WTC11 (cell line): ENCODE measurements at regions not wholly inside any gene's neighbourhood (a gene's known extent, or its start where the extent isn't known, plus 50 kb on each side); places are given as distances from the start of the nearest gene placed in this dataset.

Experiments
- CTCF ChIP-seq: fragments of 200-600 bp; IDR thresholded peaks from 2 replicates; pipeline ENCODE4 v1.8.0; 2022; ENCODE audit warnings: antibody characterized with exemption
- FOXJ3 ChIP-seq: sonication (generic); formaldehyde crosslinking; IDR thresholded peaks from 2 replicates; pipeline ENCODE4 v1.9.0; 2021; ENCODE audit warnings: missing genetic modification reagents, mild to moderate bottlenecking, borderline replicate concordance
- FOXP1 ChIP-seq: sonication (generic); formaldehyde crosslinking; IDR thresholded peaks from 2 replicates; pipeline ENCODE4 v1.8.0; 2022; ENCODE audit warnings: missing genetic modification reagents, mild to moderate bottlenecking, moderate library complexity, borderline replicate concordance
- IRF2 ChIP-seq: sonication (generic); formaldehyde crosslinking; IDR thresholded peaks from 2 replicates; pipeline ENCODE4 v1.8.0; 2022; ENCODE audit warnings: low read depth, missing genetic modification reagents, borderline replicate concordance
- KAT7 ChIP-seq: sonication (generic); formaldehyde crosslinking; IDR thresholded peaks from 2 replicates; pipeline ENCODE4 v1.8.1; 2023; ENCODE audit warnings: missing genetic modification reagents, mild to moderate bottlenecking, borderline replicate concordance
- SMAD4 ChIP-seq: sonication (generic); formaldehyde crosslinking; IDR thresholded peaks from 2 replicates; pipeline ENCODE4 v1.8.0; 2022; ENCODE audit warnings: mild to moderate bottlenecking, missing genetic modification reagents
- ZNF121 ChIP-seq: sonication (generic); formaldehyde crosslinking; IDR thresholded peaks from 2 replicates; pipeline ENCODE4 v1.8.0; 2023; ENCODE audit warnings: missing genetic modification reagents
- ZNF138 ChIP-seq: sonication (generic); formaldehyde crosslinking; conservative IDR thresholded peaks from 2 replicates; pipeline ENCODE4 v1.8.1; 2022; ENCODE audit warnings: mild to moderate bottlenecking, moderate library complexity, missing genetic modification reagents
- ZNF219 ChIP-seq: sonication (generic); formaldehyde crosslinking; IDR thresholded peaks from 2 replicates; pipeline ENCODE4 v1.8.0; 2023; ENCODE audit warnings: missing genetic modification reagents, mild to moderate bottlenecking, borderline replicate concordance
- TF ChIP-seq, protein P1 (sequence below): sonication (generic); formaldehyde crosslinking; IDR thresholded peaks from 2 replicates; pipeline ENCODE4 v1.8.0; 2022; ENCODE audit warnings: mild to moderate bottlenecking, missing genetic modification reagents
- TF ChIP-seq, protein P2 (sequence below): sonication (generic); formaldehyde crosslinking; IDR thresholded peaks from 2 replicates; pipeline ENCODE4 v1.8.0; 2022; ENCODE audit warnings: mild to moderate bottlenecking, missing genetic modification reagents
- TF ChIP-seq, protein P3 (sequence below): sonication (generic); formaldehyde crosslinking; conservative IDR thresholded peaks from 2 replicates; pipeline ENCODE4 v1.8.1; 2023; ENCODE audit warnings: mild to moderate bottlenecking, low read depth, missing genetic modification reagents, moderate library complexity
- TF ChIP-seq, protein P4 (sequence below): sonication (generic); formaldehyde crosslinking; IDR thresholded peaks from 2 replicates; pipeline ENCODE4 v1.8.1; 2023; ENCODE audit warnings: mild to moderate bottlenecking, missing genetic modification reagents, borderline replicate concordance
- TF ChIP-seq, protein P5 (sequence below): sonication (generic); formaldehyde crosslinking; IDR thresholded peaks from 2 replicates; pipeline ENCODE4 v1.8.1; 2023; ENCODE audit warnings: mild to moderate bottlenecking, missing genetic modification reagents, moderate library complexity

DNA sequence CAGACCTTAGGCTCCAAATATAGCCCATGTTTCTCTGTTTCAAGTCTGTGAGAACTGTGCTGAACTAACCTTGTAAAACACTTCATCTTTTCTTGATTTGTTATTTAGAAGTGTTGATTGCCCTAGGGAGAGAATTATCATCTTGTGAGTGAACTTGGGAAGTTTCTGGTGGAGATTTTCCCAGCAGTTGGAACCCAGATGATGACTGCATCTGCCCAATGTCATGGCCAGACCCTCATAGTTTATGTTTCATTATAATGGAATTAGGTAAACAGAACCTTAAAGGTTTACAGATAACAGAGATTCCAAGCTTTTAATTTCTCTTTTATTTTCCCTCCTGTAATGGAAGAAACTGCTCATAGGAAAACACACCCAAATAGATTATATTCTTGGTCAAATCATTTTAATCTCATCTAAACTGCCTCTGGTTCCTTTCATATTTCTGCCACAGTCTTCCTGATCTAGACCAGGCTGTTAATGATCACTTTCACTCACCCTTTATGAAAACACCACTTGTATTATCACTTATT lies 569.1 kb downstream of the KCTD12 start:
- no peak for TF ChIP-seq ZNF138 (CRISPR knock-in tag)
- TF ChIP-seq, protein P1, sequence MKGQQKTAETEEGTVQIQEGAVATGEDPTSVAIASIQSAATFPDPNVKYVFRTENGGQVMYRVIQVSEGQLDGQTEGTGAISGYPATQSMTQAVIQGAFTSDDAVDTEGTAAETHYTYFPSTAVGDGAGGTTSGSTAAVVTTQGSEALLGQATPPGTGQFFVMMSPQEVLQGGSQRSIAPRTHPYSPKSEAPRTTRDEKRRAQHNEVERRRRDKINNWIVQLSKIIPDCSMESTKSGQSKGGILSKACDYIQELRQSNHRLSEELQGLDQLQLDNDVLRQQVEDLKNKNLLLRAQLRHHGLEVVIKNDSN (CRISPR knock-in tag) = no peak
- TF ChIP-seq SMAD4 (CRISPR knock-in tag) = no peak
- no peak for TF ChIP-seq IRF2 (CRISPR knock-in tag)
- TF ChIP-seq, protein P2, sequence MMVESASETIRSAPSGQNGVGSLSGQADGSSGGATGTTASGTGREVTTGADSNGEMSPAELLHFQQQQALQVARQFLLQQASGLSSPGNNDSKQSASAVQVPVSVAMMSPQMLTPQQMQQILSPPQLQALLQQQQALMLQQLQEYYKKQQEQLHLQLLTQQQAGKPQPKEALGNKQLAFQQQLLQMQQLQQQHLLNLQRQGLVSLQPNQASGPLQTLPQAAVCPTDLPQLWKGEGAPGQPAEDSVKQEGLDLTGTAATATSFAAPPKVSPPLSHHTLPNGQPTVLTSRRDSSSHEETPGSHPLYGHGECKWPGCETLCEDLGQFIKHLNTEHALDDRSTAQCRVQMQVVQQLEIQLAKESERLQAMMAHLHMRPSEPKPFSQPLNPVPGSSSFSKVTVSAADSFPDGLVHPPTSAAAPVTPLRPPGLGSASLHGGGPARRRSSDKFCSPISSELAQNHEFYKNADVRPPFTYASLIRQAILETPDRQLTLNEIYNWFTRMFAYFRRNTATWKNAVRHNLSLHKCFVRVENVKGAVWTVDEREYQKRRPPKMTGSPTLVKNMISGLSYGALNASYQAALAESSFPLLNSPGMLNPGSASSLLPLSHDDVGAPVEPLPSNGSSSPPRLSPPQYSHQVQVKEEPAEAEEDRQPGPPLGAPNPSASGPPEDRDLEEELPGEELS (CRISPR knock-in tag) = no peak
- no peak for TF ChIP-seq CTCF
- TF ChIP-seq FOXJ3 = no peak
- TF ChIP-seq, protein P3, sequence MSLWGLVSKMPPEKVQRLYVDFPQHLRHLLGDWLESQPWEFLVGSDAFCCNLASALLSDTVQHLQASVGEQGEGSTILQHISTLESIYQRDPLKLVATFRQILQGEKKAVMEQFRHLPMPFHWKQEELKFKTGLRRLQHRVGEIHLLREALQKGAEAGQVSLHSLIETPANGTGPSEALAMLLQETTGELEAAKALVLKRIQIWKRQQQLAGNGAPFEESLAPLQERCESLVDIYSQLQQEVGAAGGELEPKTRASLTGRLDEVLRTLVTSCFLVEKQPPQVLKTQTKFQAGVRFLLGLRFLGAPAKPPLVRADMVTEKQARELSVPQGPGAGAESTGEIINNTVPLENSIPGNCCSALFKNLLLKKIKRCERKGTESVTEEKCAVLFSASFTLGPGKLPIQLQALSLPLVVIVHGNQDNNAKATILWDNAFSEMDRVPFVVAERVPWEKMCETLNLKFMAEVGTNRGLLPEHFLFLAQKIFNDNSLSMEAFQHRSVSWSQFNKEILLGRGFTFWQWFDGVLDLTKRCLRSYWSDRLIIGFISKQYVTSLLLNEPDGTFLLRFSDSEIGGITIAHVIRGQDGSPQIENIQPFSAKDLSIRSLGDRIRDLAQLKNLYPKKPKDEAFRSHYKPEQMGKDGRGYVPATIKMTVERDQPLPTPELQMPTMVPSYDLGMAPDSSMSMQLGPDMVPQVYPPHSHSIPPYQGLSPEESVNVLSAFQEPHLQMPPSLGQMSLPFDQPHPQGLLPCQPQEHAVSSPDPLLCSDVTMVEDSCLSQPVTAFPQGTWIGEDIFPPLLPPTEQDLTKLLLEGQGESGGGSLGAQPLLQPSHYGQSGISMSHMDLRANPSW = no peak
- no peak for TF ChIP-seq FOXP1 (CRISPR knock-in tag)
- TF ChIP-seq, protein P4, sequence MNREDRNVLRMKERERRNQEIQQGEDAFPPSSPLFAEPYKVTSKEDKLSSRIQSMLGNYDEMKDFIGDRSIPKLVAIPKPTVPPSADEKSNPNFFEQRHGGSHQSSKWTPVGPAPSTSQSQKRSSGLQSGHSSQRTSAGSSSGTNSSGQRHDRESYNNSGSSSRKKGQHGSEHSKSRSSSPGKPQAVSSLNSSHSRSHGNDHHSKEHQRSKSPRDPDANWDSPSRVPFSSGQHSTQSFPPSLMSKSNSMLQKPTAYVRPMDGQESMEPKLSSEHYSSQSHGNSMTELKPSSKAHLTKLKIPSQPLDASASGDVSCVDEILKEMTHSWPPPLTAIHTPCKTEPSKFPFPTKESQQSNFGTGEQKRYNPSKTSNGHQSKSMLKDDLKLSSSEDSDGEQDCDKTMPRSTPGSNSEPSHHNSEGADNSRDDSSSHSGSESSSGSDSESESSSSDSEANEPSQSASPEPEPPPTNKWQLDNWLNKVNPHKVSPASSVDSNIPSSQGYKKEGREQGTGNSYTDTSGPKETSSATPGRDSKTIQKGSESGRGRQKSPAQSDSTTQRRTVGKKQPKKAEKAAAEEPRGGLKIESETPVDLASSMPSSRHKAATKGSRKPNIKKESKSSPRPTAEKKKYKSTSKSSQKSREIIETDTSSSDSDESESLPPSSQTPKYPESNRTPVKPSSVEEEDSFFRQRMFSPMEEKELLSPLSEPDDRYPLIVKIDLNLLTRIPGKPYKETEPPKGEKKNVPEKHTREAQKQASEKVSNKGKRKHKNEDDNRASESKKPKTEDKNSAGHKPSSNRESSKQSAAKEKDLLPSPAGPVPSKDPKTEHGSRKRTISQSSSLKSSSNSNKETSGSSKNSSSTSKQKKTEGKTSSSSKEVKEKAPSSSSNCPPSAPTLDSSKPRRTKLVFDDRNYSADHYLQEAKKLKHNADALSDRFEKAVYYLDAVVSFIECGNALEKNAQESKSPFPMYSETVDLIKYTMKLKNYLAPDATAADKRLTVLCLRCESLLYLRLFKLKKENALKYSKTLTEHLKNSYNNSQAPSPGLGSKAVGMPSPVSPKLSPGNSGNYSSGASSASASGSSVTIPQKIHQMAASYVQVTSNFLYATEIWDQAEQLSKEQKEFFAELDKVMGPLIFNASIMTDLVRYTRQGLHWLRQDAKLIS = no peak
- no peak for TF ChIP-seq ZNF121 (CRISPR knock-in tag)
- TF ChIP-seq, protein P5, sequence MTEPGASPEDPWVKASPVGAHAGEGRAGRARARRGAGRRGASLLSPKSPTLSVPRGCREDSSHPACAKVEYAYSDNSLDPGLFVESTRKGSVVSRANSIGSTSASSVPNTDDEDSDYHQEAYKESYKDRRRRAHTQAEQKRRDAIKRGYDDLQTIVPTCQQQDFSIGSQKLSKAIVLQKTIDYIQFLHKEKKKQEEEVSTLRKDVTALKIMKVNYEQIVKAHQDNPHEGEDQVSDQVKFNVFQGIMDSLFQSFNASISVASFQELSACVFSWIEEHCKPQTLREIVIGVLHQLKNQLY (CRISPR knock-in tag) = no peak
- no peak for TF ChIP-seq KAT7 (CRISPR knock-in tag)
- TF ChIP-seq ZNF219 (CRISPR knock-in tag) = no peak
